Pulmonary artery endothelial cell (primary cell): ENCODE measurements at regions not wholly inside any gene's neighbourhood (a gene's known extent, or its start where the extent isn't known, plus 50 kb on each side); places are given as distances from the start of the nearest gene placed in this dataset.

Experiments used
- DNase-seq: peaks from one replicate; pipeline ENCODE4 v3.0.0-alpha.2; 2011; ENCODE audit warnings: low read depth, low spot score

- no peak for DNase-seq
These were observed 278.7 kb downstream of the ZNF608 start for GRCh38 chr5:124467745-124468144.

DNA sequence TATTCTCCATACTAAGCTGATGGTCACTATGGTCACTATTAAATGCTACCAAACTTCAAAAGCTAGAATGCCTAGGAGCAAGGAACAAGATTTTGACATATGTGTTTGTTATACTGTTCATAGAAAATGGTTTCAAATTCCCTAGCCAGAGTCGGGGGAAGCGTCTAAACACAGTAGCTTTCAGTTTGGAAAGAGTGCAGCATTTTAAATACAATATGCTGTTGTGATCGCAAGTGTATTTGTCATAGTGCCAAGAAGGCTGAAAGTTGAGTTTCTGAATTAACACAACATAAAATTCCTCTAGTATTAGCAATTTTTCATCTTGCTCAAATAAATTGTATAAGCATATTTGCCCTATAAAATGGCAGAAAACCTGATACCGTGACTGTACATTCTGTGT is 280.4 kb downstream of the ZNF608 start:
- no peak for DNase-seq

DNA sequence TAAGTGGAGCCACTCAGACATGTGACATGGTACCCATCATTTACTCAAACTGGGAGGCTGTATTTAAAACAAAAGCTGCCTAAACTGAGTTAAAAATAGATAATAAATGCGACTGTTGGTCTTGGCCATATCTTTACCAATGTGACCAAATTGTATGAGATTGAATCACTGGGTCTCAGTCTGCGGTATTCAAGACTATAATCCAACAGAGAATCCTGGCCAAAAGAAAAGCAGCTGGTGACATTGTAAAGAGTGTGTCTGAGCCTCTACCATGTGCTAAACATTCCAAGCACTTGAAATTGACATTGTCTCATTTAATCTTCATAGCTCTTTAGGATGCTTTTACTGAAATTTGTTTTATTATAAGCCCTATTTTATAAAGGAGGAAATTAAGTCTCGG is 282.6 kb downstream of the ZNF608 start:
- DNase-seq = no peak

GRCh38 chr5:124462751-124463150 is 283.7 kb downstream of the ZNF608 start:
- DNase-seq = no peak

DNA sequence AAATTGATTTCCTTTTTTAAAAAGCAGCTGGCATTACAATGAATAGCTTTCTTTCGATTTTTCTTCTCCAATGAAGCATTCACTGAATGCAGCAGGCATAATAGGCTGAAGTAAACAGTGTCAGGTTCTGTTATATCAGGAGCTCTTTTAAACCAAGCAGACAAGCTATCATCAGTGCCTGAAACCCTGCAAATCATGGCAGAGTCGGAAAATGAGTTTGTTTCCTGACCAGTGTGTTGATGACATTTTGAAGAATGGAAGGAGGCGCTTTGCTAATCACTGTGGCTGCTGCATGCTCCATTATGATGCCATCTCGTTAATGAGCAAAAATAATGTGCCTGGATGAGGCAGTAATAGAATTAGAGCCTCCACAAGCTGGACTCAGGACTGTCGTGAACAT is 284.5 kb downstream of the ZNF608 start:
- DNase-seq = no peak

DNA sequence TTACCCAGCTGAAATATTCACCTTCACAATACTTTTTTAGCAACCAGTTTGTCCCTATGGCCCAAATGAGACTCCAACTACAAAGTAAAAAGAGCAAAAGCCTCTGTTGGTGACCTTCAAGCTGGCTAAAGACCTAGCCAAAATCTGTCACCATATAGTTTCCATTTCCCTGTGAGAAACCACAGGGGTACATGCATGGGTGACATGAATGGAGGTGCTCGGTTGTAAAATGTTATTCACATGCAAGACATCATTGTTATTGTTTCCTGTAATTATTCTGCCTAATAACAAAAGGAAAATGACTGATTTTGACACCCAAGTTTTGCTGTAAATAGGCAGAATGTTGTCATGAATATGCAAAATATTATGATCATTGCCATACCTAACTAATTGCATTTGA is 285.3 kb downstream of the ZNF608 start:
- DNase-seq = no peak

- DNase-seq = no peak
These were observed 285.8 kb downstream of the ZNF608 start for GRCh38 chr5:124460642-124461041.

- no peak for DNase-seq
These were observed 286.5 kb downstream of the ZNF608 start for GRCh38 chr5:124459984-124460383.

- no peak for DNase-seq
These were observed 288.5 kb downstream of the ZNF608 start for GRCh38 chr5:124457901-124458300.

- no peak for DNase-seq
These were observed 289.3 kb downstream of the ZNF608 start for GRCh38 chr5:124457101-124457500.

DNA sequence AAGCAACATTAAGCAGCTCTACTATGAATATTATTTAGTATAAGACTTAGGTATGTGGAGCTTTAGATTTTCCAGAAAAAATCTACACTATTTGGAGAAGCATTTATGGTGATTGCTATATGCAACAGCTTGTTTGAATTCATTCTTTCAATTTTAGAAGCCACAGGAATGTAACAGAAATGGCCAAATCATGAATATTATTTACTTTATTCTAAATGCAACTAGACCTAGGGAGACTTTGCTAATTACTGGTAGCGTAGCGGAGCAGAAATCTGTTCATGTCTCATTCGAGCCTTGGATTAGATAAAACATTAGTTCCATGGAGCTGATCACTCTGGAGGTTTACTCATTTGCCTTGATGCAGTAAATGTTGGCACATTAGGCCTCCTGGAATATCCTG is 290.2 kb downstream of the ZNF608 start:
- no peak for DNase-seq

- no peak for DNase-seq
These were observed 292.4 kb downstream of the ZNF608 start for GRCh38 chr5:124454081-124454480.

DNA sequence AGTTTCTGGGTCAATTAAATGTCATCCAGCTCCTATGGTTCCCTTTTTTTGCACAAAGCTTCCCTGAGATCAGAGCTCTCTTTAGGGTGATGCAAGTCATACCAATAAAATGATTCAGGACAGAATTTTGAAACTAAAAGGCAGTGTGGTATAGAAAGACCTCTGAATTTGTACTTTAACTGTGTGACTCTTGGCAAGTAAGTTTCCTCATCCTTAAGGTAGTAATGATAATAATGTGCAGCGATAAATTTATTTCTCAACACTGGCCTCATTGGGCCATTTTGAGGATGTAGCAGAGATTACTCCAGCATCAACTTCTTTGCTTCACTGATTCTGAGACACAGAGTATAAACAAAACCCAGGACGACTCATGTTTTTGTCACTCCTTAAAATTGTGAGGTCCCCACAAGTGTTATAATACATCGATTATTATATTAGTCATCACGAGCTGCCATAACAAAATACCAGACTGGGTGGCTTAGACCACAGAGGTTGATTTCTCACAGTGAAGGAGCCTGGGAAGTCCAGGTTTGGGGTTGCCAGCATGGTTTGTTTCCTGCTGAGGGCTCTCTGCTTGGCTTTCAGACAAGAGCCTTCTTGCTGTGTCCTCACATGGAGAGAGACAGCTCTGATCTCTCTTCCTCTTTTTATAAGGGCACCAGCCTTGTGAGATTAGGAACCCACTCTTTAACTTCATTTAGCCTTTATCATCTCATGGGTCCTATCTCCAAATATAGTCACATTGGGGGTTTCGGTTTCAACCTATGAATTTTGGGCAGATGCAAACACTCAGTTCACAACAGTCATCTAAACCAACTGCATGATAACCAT is 293.0 kb downstream of the ZNF608 start:
- DNase-seq = no peak

GRCh38 chr5:124452412-124452811 is 294.0 kb downstream of the ZNF608 start:
- DNase-seq = no peak

DNA sequence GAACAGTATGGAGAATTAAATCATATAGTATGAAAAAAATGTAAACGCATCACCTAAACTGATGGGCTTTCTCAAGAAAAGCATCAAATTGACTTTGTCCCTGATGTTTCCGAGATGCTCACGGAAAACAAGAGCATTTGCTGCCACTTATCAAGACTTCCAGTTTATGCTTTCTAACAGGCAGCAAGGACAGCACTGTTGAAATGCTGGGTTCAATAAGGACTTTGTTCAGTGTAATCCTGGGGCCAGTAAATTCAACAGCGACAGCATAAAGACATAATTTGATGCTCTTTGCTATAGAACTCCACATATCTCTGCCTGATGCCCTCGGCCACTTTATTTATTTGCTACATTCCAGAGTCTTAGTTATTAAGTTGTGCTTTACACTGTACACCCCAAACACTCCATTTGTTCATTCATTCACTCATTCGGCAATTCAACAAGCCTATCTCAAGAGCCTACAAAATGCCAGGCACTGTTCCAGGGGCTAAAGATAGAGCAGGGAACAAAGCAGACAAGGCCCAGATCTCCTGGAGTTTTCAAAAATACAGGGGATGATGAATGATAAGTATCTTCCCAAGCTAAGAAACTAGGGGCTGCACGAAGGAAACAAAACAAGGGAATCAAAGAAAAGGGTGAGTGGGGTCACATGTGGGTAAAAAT is 294.6 kb downstream of the ZNF608 start:
- no peak for DNase-seq

GRCh38 chr5:124446120-124446519 is 300.3 kb downstream of the ZNF608 start:
- no peak for DNase-seq

- no peak for DNase-seq
These were observed 301.3 kb downstream of the ZNF608 start for GRCh38 chr5:124445070-124445619.

DNA sequence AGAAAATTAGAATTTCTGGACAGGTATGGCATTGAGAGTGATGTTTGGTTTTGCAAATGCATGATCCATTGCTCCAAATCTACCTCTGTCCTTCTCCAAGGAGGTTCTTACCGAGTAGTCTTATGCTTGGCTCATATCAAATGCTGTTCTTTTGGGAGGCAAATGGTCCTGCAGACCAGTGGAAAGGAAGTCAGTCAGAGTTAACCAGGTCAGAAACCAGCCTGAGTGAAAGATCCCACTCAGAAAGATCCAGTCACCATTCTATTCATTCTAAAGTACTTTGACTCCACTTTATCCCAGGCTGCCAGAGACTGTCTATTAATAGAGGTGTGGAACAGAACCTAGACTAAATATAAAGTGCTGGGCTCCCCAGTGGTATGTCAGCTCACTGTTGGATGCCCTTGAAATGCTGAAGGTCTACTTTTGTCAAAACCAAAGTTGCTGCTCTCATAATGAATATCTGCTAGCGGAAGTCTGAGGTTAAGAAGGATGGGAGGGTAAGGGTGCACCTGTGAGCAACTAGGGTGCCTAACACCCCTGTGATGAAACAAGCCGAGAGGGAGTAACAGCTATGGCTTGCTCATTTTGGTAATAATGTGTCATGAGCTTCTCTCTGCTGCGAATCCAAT is 302.2 kb downstream of the ZNF608 start:
- DNase-seq = no peak

- no peak for DNase-seq
These were observed 306.0 kb downstream of the ZNF608 start for GRCh38 chr5:124440471-124440870.

- DNase-seq = no peak
These were observed 306.8 kb downstream of the ZNF608 start for GRCh38 chr5:124439609-124440008.

- DNase-seq = no peak
These were observed 307.5 kb downstream of the ZNF608 start for GRCh38 chr5:124438903-124439281.
